HEK293 (cell line): ENCODE measurements at regions not wholly inside any gene's neighbourhood (a gene's known extent, or its start where the extent isn't known, plus 50 kb on each side); places are given as distances from the start of the nearest gene placed in this dataset.

Source experiments
- CTCF ChIA-PET: fragments of 350-600 bp; formaldehyde crosslinking; extraction: SDS; loops from one replicate; lab custom pipeline; 2021; ENCODE audit warnings: antibody characterized with exemption; lab: Yijun Ruan, JAX
- POLR2A ChIA-PET: fragments of 300-600 bp; formaldehyde crosslinking; extraction: SDS; loops from one replicate; lab custom pipeline; 2020; ENCODE audit warnings: antibody characterized with exemption, inconsistent platforms; lab: Yijun Ruan, JAX
- H3K27ac ChIP-seq: fragments of 200-500 bp; sonication (Bioruptor generic); 2 replicates; pipeline ENCODE4 v1.5.1; 2014; ENCODE audit warnings: low read depth, low read length, control low read depth, inconsistent platforms; ENCODE audit errors: extremely low read depth
- H3K36me3 ChIP-seq, 2 experiments: fragments of 200-500 bp in 1 of 2; sonication (Bioruptor generic) in 1 of 2; 1 replicate in 1 of 2; 2 replicates in 1 of 2; pipeline ENCODE4 v1.5.1; 2014 to 2017; ENCODE audit warnings: inconsistent platforms in 2 of 2, low read length in 2 of 2; ENCODE audit not compliant: control insufficient read depth in 2 of 2, insufficient read depth in 1 of 2
- H3K4me1 ChIP-seq: fragments of 200-500 bp; sonication (Bioruptor generic); 2 replicates; pipeline ENCODE4 v1.5.1; 2014; ENCODE audit warnings: mild to moderate bottlenecking, low read length, inconsistent platforms; ENCODE audit not compliant: control insufficient read depth, insufficient read depth
- H3K4me3 ChIP-seq: 2 replicates; pipeline ENCODE4 v1.5.1; 2011; ENCODE audit warnings: low read depth, mild to moderate bottlenecking, control low read depth, low read length, moderate library complexity
- H3K9me3 ChIP-seq: fragments of 200-500 bp; sonication (Bioruptor generic); 2 replicates; pipeline ENCODE4 v1.5.1; 2014; ENCODE audit warnings: low read depth, low read length, inconsistent platforms; ENCODE audit not compliant: control insufficient read depth, insufficient read depth
- CTCF ChIP-seq: fragments of 450-650 bp; formaldehyde crosslinking; IDR thresholded peaks from 2 replicates; pipeline ENCODE4 v1.5.1; 2016; ENCODE audit warnings: missing biosample characterization, missing genetic modification characterization
- GLI4 ChIP-seq: fragments of 450-650 bp; formaldehyde crosslinking; IDR thresholded peaks from 2 replicates; pipeline ENCODE4 v1.5.1; 2016; ENCODE audit warnings: missing biosample characterization, missing genetic modification characterization
- GLIS2 ChIP-seq: fragments of 450-650 bp; formaldehyde crosslinking; IDR thresholded peaks from 2 replicates; pipeline ENCODE4 v1.5.1; 2016; ENCODE audit warnings: missing biosample characterization, missing genetic modification characterization
- SP7 ChIP-seq: fragments of 450-650 bp; formaldehyde crosslinking; IDR thresholded peaks from 2 replicates; pipeline ENCODE4 v1.5.1; 2016; ENCODE audit warnings: missing biosample characterization, missing genetic modification characterization
- WT1 ChIP-seq: fragments of 450-650 bp; formaldehyde crosslinking; IDR thresholded peaks from 2 replicates; pipeline ENCODE4 v1.5.1; 2016; ENCODE audit warnings: missing biosample characterization, missing genetic modification characterization
- ZNF133 ChIP-seq: fragments of 450-650 bp; formaldehyde crosslinking; IDR thresholded peaks from 2 replicates; pipeline ENCODE4 v1.5.1; 2016; ENCODE audit warnings: missing biosample characterization, missing genetic modification characterization
- ZNF140 ChIP-seq: fragments of 450-650 bp; formaldehyde crosslinking; IDR thresholded peaks from 2 replicates; pipeline ENCODE4 v1.5.1; 2016; ENCODE audit warnings: missing biosample characterization, missing genetic modification characterization
- ZNF146 ChIP-seq: fragments of 450-650 bp; formaldehyde crosslinking; IDR thresholded peaks from 2 replicates; pipeline ENCODE4 v1.5.1; 2016; ENCODE audit warnings: missing biosample characterization, missing genetic modification characterization
- ZNF280C ChIP-seq: fragments of 450-650 bp; formaldehyde crosslinking; IDR thresholded peaks from 2 replicates; pipeline ENCODE4 v1.5.1; 2016; ENCODE audit warnings: missing biosample characterization, missing genetic modification characterization
- ZNF426 ChIP-seq: fragments of 450-650 bp; formaldehyde crosslinking; IDR thresholded peaks from 2 replicates; pipeline ENCODE4 v1.5.1; 2017; ENCODE audit warnings: missing biosample characterization, missing genetic modification characterization, mild to moderate bottlenecking, inconsistent platforms, moderate library complexity
- ZNF433 ChIP-seq: fragments of 450-650 bp; formaldehyde crosslinking; IDR thresholded peaks from 2 replicates; pipeline ENCODE4 v1.5.1; 2016; ENCODE audit warnings: missing biosample characterization, missing genetic modification characterization, low read depth
- ZNF561 ChIP-seq: fragments of 450-650 bp; IDR thresholded peaks from 2 replicates; pipeline ENCODE4 v1.5.1; 2018; ENCODE audit warnings: missing biosample characterization, missing genetic modification characterization, borderline replicate concordance
- ZNF623 ChIP-seq: fragments of 450-650 bp; formaldehyde crosslinking; IDR thresholded peaks from 2 replicates; pipeline ENCODE4 v1.5.1; 2016; ENCODE audit warnings: missing biosample characterization, missing genetic modification characterization
- ZNF624 ChIP-seq: fragments of 450-650 bp; formaldehyde crosslinking; IDR thresholded peaks from 2 replicates; pipeline ENCODE4 v1.5.1; 2017; ENCODE audit warnings: missing biosample characterization, missing genetic modification characterization
- ZNF776 ChIP-seq: fragments of 450-650 bp; formaldehyde crosslinking; IDR thresholded peaks from 2 replicates; pipeline ENCODE4 v1.5.0; 2017; ENCODE audit warnings: missing biosample characterization, missing genetic modification characterization, borderline replicate concordance

DNA sequence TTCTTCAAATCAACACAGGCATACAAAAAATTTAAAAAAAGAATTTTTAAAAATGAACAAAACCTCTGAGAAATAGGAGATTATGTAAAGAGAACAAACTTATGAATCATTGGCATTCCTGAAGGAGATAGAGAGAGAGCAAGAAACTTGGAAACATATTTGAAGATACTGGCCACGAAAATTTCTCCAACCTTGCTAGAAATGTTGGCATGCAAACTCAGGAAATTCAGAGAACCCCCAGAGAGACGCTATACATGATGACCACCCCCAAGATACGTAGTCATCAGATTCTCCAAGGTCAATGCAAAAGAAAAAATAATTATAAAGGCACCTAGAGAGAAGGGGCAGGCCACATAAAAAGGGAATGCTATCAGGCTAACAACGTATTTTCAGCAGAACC, 472.5 kb downstream of the MTRR start:
- no peak overlapping the region for H3K4me3 ChIP-seq
- ChIA-PET POLR2A (no interaction called here), CTCF (interaction anchor here (0.6 to 1.5 kb wide), 9 partner anchors 10 to 748 kb away, joined by 3 to 4 read pairs (median 3); no protein-coding TSS in a partner anchor)
- no peak for TF ChIP-seq ZNF561 (tag by site-specific recombination)
- no peaks in the 10 kb centered on the region for H3K9me3 ChIP-seq
- H3K36me3 ChIP-seq, result no peaks in the 10 kb centered on the region
- H3K4me1 ChIP-seq, result no peaks in the 10 kb centered on the region
- no peak overlapping the region for H3K27ac ChIP-seq

- POLR2A ChIA-PET, result no interaction called here
- no peak overlapping the region for H3K4me3 ChIP-seq
- TF ChIP-seq GLI4 (tag by site-specific recombination) (no peak), GLIS2 (no peak), SP7 (tag by site-specific recombination) (no peak), ZNF133 (tag by site-specific recombination) (no peak), ZNF426 (tag by site-specific recombination) (no peak), ZNF146 (no peak)
- TF ChIP-seq, all 188 proteins: peak for 0
- Histone ChIP-seq H3K36me3 (no peaks in the 10 kb centered on the region), H3K27ac (no peak overlapping the region), H3K4me1 (no peaks in the 10 kb centered on the region), H3K9me3 (no peaks in the 10 kb centered on the region)
- CTCF ChIA-PET, result interaction anchor here (0.6 kb wide), 1 partner anchor 186 kb away, joined by 3 read pairs; no protein-coding TSS in a partner anchor
Observed at GRCh38 chr5:8347984-8348383, 479.0 kb downstream of the MTRR start.

DNA sequence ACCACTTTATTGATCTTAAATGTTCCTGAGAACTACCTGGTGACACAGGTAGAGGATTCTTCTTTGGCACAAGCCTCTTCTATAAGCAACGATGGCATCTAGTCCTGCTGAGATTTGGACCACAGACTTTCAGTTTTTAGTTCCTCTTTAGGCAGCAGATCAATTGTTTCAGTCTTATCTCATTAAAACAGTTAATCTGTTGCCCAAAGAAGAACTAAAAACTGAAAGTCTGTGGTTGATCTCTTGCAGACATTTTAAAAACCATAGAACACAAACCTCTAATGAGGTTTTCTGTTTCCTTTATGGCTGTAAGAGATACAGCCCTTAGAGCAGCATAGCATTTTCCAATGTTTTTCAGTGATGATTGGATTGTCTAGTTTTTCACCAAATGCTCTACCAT, 480.9 kb downstream of the MTRR start:
- TF ChIP-seq ZNF624 (no peak), CTCF (tag by site-specific recombination) (no peak), ZNF776 (tag by site-specific recombination) (no peak), ZNF133 (tag by site-specific recombination) (no peak), ZNF140 (tag by site-specific recombination) (no peak), ZNF433 (tag by site-specific recombination) (no peak), ZNF280C (tag by site-specific recombination) (no peak), ZNF426 (tag by site-specific recombination) (no peak), ZNF623 (tag by site-specific recombination) (no peak), WT1 (no peak)
- no peak overlapping the region for H3K4me3 ChIP-seq
- H3K27ac ChIP-seq, result no peak overlapping the region
- H3K4me1 ChIP-seq, result no peaks in the 10 kb centered on the region
- CTCF ChIA-PET, result no interaction called here
- POLR2A ChIA-PET, result no interaction called here
- H3K9me3 ChIP-seq, result no peaks in the 10 kb centered on the region
- no peaks in the 10 kb centered on the region for H3K36me3 ChIP-seq
